ENCODE measurements at regions not wholly inside any gene's neighbourhood (a gene's known extent, or its start where the extent isn't known, plus 50 kb on each side); places are given as distances from the start of the nearest gene placed in this dataset.

GRCh38 chr3:1773679-1774078, 325.0 kb upstream of the CNTN4 start:
- DNase-seq (no peak), ATAC-seq (no peak)
- H3K4me3 Mint-ChIP-seq = no peak overlapping the region
- H3K9me3 Mint-ChIP-seq = peaks cover 23% of the 10 kb centered on the region
- no peak overlapping the region for H3K27ac Mint-ChIP-seq
- H3K4me1 Mint-ChIP-seq = no peaks in the 10 kb centered on the region
- H3K27me3 Mint-ChIP-seq = no peaks in the 10 kb centered on the region
- H3K36me3 Mint-ChIP-seq (ENCODE audit: low read depth) = no peaks in the 10 kb centered on the region

GRCh38 chr3:1774597-1774996, 324.1 kb upstream of the CNTN4 start:
- H3K9me3 Mint-ChIP-seq = peaks cover 21% of the 10 kb centered on the region
- H3K36me3 Mint-ChIP-seq (ENCODE audit: low read depth) = no peaks in the 10 kb centered on the region
- H3K4me1 Mint-ChIP-seq = no peaks in the 10 kb centered on the region
- no peak overlapping the region for H3K4me3 Mint-ChIP-seq
- ATAC-seq (no peak), DNase-seq (no peak)
- H3K27me3 Mint-ChIP-seq = no peaks in the 10 kb centered on the region
- H3K27ac Mint-ChIP-seq = no peak overlapping the region

- H3K36me3 Mint-ChIP-seq (ENCODE audit: low read depth) = no peaks in the 10 kb centered on the region
- no peak overlapping the region for H3K27ac Mint-ChIP-seq
- H3K4me3 Mint-ChIP-seq = no peak overlapping the region
- no peaks in the 10 kb centered on the region for H3K27me3 Mint-ChIP-seq
- H3K9me3 Mint-ChIP-seq = peaks cover 16% of the 10 kb centered on the region
- no peak for ATAC-seq
- H3K4me1 Mint-ChIP-seq = no peaks in the 10 kb centered on the region
- no peak for DNase-seq
These were observed 323.3 kb upstream of the CNTN4 start for GRCh38 chr3:1775321-1775720.

- Mint-ChIP-seq H3K4me3 (no peak overlapping the region), H3K9me3 (peaks cover 5% of the 10 kb centered on the region), H3K4me1 (no peaks in the 10 kb centered on the region), H3K27ac (no peak overlapping the region), H3K36me3 (ENCODE audit: low read depth) (no peaks in the 10 kb centered on the region), H3K27me3 (no peaks in the 10 kb centered on the region)
- no peak for DNase-seq
- no peak for ATAC-seq
These were observed 314.7 kb upstream of the CNTN4 start for GRCh38 chr3:1783995-1784394.

- ATAC-seq = no peak
- Mint-ChIP-seq H3K27ac (no peak overlapping the region), H3K36me3 (ENCODE audit: low read depth) (no peaks in the 10 kb centered on the region)
These were observed 311.6 kb upstream of the CNTN4 start for GRCh38 chr3:1787094-1787493.

GRCh38 chr3:1792466-1792865, 306.2 kb upstream of the CNTN4 start:
- H3K9me3 Mint-ChIP-seq = peaks cover 4% of the 10 kb centered on the region

More at GRCh38 chr3:1787094-1787493, 311.6 kb upstream of the CNTN4 start:
- H3K4me3 Mint-ChIP-seq = no peak overlapping the region
- H3K27me3 Mint-ChIP-seq = no peaks in the 10 kb centered on the region
- no peak for DNase-seq
- H3K9me3 Mint-ChIP-seq = peaks cover 5% of the 10 kb centered on the region
- H3K4me1 Mint-ChIP-seq = no peaks in the 10 kb centered on the region

GRCh38 chr3:1798711-1799405, 299.8 kb upstream of the CNTN4 start:
- no peaks in the 10 kb centered on the region for H3K4me1 Mint-ChIP-seq
- H3K27ac Mint-ChIP-seq = no peak overlapping the region

More at GRCh38 chr3:1792466-1792865, 306.2 kb upstream of the CNTN4 start:
- ATAC-seq (no peak), DNase-seq (no peak)
- H3K36me3 Mint-ChIP-seq (ENCODE audit: low read depth) = no peaks in the 10 kb centered on the region
- H3K27me3 Mint-ChIP-seq = no peaks in the 10 kb centered on the region
- no peaks in the 10 kb centered on the region for H3K4me1 Mint-ChIP-seq
- no peak overlapping the region for H3K4me3 Mint-ChIP-seq
- H3K27ac Mint-ChIP-seq = no peak overlapping the region

GRCh38 chr3:1805331-1805730, 293.3 kb upstream of the CNTN4 start:
- Mint-ChIP-seq H3K27me3 (no peaks in the 10 kb centered on the region), H3K27ac (no peak overlapping the region), H3K4me3 (no peak overlapping the region), H3K9me3 (peaks cover 48% of the 10 kb centered on the region), H3K36me3 (ENCODE audit: low read depth) (no peaks in the 10 kb centered on the region), H3K4me1 (no peaks in the 10 kb centered on the region)
- ATAC-seq (no peak), DNase-seq (no peak)

More at GRCh38 chr3:1798711-1799405, 299.8 kb upstream of the CNTN4 start:
- Mint-ChIP-seq H3K4me3 (no peak overlapping the region), H3K9me3 (peaks cover 10% of the 10 kb centered on the region), H3K27me3 (no peaks in the 10 kb centered on the region), H3K36me3 (ENCODE audit: low read depth) (no peaks in the 10 kb centered on the region)
- no peak for DNase-seq
- no peak for ATAC-seq

- Mint-ChIP-seq H3K4me3 (no peak overlapping the region), H3K4me1 (no peaks in the 10 kb centered on the region), H3K9me3 (peaks cover 46% of the 10 kb centered on the region), H3K36me3 (ENCODE audit: low read depth) (no peaks in the 10 kb centered on the region), H3K27ac (no peak overlapping the region), H3K27me3 (no peaks in the 10 kb centered on the region)
- DNase-seq = no peak
- no peak for ATAC-seq
These were observed 290.1 kb upstream of the CNTN4 start for GRCh38 chr3:1808590-1808989.

- Mint-ChIP-seq H3K36me3 (ENCODE audit: low read depth) (no peaks in the 10 kb centered on the region), H3K4me1 (no peaks in the 10 kb centered on the region), H3K9me3 (peaks cover 4% of the 10 kb centered on the region), H3K4me3 (no peak overlapping the region), H3K27ac (no peak overlapping the region), H3K27me3 (no peaks in the 10 kb centered on the region)
- ATAC-seq (no peak), DNase-seq (no peak)
These were observed 274.8 kb upstream of the CNTN4 start for GRCh38 chr3:1823867-1824266.

GRCh38 chr3:1824359-1824758, 274.3 kb upstream of the CNTN4 start:
- H3K36me3 Mint-ChIP-seq (ENCODE audit: low read depth) = no peaks in the 10 kb centered on the region
- H3K4me1 Mint-ChIP-seq = no peaks in the 10 kb centered on the region
- ATAC-seq (no peak), DNase-seq (no peak)
- H3K9me3 Mint-ChIP-seq = peaks cover 4% of the 10 kb centered on the region
- no peak overlapping the region for H3K27ac Mint-ChIP-seq
- no peak overlapping the region for H3K4me3 Mint-ChIP-seq
- no peaks in the 10 kb centered on the region for H3K27me3 Mint-ChIP-seq

- Mint-ChIP-seq H3K4me3 (no peak overlapping the region), H3K9me3 (peaks cover 3% of the 10 kb centered on the region), H3K27me3 (no peaks in the 10 kb centered on the region), H3K36me3 (ENCODE audit: low read depth) (no peaks in the 10 kb centered on the region), H3K4me1 (no peaks in the 10 kb centered on the region), H3K27ac (no peak overlapping the region)
- ATAC-seq (no peak), DNase-seq (no peak)
These were observed 270.1 kb upstream of the CNTN4 start for GRCh38 chr3:1828519-1828918.

GRCh38 chr3:1830851-1831250, 267.8 kb upstream of the CNTN4 start:
- Mint-ChIP-seq H3K9me3 (peaks cover 7% of the 10 kb centered on the region), H3K4me1 (no peaks in the 10 kb centered on the region), H3K27me3 (no peaks in the 10 kb centered on the region), H3K27ac (no peak overlapping the region), H3K4me3 (no peak overlapping the region), H3K36me3 (ENCODE audit: low read depth) (no peaks in the 10 kb centered on the region)
- no peak for DNase-seq
- no peak for ATAC-seq

GRCh38 chr3:1832395-1832794, 266.3 kb upstream of the CNTN4 start:
- no peak overlapping the region for H3K4me3 Mint-ChIP-seq
- H3K27ac Mint-ChIP-seq = no peak overlapping the region
- peaks cover 7% of the 10 kb centered on the region for H3K9me3 Mint-ChIP-seq
- no peaks in the 10 kb centered on the region for H3K4me1 Mint-ChIP-seq
- no peaks in the 10 kb centered on the region for H3K27me3 Mint-ChIP-seq
- no peak for DNase-seq
- no peak for ATAC-seq
- no peaks in the 10 kb centered on the region for H3K36me3 Mint-ChIP-seq (ENCODE audit: low read depth)

- Mint-ChIP-seq H3K27me3 (no peaks in the 10 kb centered on the region), H3K4me3 (no peak overlapping the region), H3K36me3 (ENCODE audit: low read depth) (no peaks in the 10 kb centered on the region), H3K9me3 (peaks cover 37% of the 10 kb centered on the region), H3K4me1 (no peaks in the 10 kb centered on the region), H3K27ac (no peak overlapping the region)
- DNase-seq (no peak), ATAC-seq (no peak)
These were observed 255.6 kb upstream of the CNTN4 start for GRCh38 chr3:1843111-1843510.

- Mint-ChIP-seq H3K27ac (no peak overlapping the region), H3K36me3 (ENCODE audit: low read depth) (no peaks in the 10 kb centered on the region), H3K4me3 (no peak overlapping the region), H3K4me1 (no peaks in the 10 kb centered on the region), H3K27me3 (no peaks in the 10 kb centered on the region), H3K9me3 (peaks cover 23% of the 10 kb centered on the region)
- DNase-seq (no peak), ATAC-seq (no peak)
These were observed 251.1 kb upstream of the CNTN4 start for GRCh38 chr3:1847571-1847970.

All from activated naive CD8-positive, alpha-beta T cell treated with anti-CD3 and anti-CD28 coated beads, Interleukin-2, amount 50 U/mL, for 24 hours (primary cell).